ENCODE measurements at regions not wholly inside any gene's neighbourhood (a gene's known extent, or its start where the extent isn't known, plus 50 kb on each side); places are given as distances from the start of the nearest gene placed in this dataset.

GRCh38 chr15:94042180-94042928 is 189.0 kb upstream of the MCTP2 start:
- TF ChIP-seq POLR2AphosphoS5 (IDR thresholded peaks at IDR 0.05; ENCODE audit: borderline replicate concordance, low read depth, low read length) (no peak), EZH2 (IDR thresholded peaks at IDR 0.05) (no peak), FOXP2 (optimal IDR thresholded peaks at IDR 0.05; ENCODE audit: control extremely low read depth, extremely low read length, insufficient read depth) (no peak)

All from SK-N-MC (cell line).